SK-MEL-5 (cell line): ENCODE measurements at regions not wholly inside any gene's neighbourhood (a gene's known extent, or its start where the extent isn't known, plus 50 kb on each side); places are given as distances from the start of the nearest gene placed in this dataset.

ENCODE experiments used
- DNase-seq: peaks from one replicate; pipeline ENCODE4 v3.0.0-alpha.2; 2016; ENCODE audit warnings: low read depth, low spot score
- in situ Hi-C: cut with HindIII; loops from 2 replicates; pipeline ENCODE4 v1.10.0; 2016; ENCODE audit warnings: low sequenced_read_pairs, high pct_unique_total_duplicates, low pct_unique_long_range_greater_than_20kb

DNA sequence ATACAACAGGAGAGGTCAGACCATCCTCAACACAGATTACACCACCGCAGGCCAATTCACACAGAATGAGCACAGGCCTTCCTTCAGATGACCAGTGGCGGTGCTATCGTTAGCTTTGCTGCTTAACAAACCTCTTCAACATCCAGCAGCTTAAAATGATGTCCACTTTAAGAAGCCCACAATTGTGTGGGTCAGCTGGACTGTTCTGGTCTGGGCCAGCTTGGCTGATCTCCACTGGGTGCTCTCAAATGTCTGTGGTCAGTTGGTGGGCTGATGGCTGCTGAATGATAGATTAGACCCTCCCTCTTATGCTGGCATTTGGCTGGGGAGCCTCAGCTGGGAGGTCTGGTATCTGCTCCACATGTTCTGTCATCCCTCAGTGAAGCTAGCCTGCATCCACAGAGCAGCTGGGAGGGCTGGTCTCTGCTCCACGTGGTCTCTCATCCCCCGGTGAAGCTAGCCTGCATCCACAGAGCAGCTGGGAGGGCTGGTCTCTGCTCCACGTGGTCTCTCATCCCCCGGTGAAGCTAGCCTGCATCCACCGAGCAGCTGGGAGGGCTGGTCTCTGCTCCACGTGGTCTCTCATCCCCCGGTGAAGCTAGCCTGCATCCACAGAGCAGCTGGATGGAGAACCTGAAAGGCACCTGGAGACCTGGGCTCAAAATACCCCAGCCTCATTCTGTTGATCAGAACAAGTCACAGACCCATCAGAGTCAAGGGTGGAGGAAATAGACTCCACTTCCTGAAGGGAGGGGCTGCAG lies 203.6 kb upstream of the DIO3 start:
- no peak for DNase-seq
- in situ Hi-C loops, result no loop called here

DNA sequence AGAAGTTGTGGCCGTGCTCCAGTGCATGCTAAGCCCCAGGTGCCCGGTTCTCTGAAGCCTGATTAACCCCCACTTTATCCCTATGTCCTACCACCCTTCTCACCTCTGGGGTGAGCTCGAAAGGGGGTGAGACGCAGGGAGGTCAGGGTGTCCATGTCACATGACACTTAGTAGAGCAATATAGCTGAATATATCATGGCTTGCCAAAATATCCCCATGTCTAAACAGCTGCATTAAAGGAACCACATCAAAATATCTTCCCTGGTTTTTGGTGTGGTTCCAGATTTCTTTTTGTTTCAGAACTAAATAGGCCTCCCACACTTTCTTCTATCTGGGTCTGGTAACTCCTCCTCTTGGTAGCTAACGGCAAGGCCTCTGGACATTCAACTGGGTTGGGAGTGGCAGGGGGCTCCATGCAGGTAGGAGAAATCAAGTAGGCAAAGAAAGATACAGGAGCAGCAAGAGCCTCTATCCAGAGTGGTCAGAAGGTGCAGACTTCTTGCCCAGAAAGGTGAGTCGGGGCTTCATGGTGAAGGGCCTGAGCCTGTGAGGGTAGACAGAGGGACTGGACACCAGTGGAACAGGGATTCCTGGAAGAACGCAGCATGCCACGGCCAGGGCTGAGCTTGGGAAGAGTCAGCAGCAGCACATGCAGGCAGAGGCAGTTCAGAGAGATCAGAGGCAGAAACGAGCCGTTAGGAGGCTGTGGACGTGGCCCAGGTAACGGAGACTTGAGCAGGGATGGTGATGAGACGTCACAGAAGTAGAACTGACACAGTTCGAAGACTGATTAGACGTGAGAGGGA lies 202.8 kb upstream of the DIO3 start:
- no peak for DNase-seq
- in situ Hi-C loops, result no loop called here

DNA sequence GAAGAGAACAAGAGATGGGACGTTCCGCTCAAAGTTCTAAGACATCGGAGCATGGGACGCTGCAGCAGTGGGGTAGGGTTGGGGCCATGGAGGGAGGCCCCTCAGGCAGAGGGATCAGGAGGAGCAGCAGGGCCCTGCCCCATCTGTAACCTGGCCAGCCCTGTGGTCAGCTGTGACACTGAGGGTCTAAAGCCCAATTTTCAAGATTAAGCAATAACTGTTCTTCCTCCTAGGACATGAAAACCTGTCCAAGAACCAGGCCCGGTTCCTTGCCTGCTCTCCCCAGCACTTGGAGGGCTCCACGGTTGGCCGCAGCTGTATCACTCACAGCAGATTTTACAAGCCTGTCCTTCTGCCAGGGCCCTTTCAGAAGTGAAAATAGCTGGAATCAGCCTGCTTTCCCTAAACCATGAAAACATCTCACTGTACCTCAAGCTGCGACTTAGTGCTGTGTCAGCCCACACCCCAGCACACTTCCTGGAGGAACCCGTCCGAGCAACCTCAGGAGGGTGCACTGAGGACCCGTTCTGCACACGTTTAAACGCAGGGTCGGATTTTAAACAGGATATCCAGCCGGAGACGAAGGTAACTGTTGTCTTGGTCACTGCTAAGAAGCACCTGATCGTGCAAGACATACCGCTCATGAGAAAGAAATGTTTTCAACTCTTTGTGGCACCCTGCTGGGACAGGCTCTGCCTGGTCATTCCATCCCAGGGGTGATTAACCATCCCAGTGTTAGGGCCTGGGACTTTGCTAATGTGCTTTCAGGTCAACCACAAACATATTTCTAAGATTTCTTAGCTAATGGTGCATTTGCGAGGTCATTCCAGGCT lies 201.9 kb upstream of the DIO3 start:
- in situ Hi-C loops, result no loop called here
- no peak for DNase-seq

GRCh38 chr14:101360054-101360911 lies 201.0 kb upstream of the DIO3 start:
- DNase-seq, result no peak
- in situ Hi-C loops, result no loop called here

- in situ Hi-C loops, result no loop called here
Observed at GRCh38 chr14:101361044-101361443, 200.3 kb upstream of the DIO3 start.

GRCh38 chr14:101361451-101362433 lies 199.6 kb upstream of the DIO3 start:
- DNase-seq, result no peak
- in situ Hi-C loops, result no loop called here

More at GRCh38 chr14:101361044-101361443, 200.3 kb upstream of the DIO3 start:
- DNase-seq, result no peak

GRCh38 chr14:101362529-101363260 lies 198.6 kb upstream of the DIO3 start:
- no peak for DNase-seq
- in situ Hi-C loops, result no loop called here

DNA sequence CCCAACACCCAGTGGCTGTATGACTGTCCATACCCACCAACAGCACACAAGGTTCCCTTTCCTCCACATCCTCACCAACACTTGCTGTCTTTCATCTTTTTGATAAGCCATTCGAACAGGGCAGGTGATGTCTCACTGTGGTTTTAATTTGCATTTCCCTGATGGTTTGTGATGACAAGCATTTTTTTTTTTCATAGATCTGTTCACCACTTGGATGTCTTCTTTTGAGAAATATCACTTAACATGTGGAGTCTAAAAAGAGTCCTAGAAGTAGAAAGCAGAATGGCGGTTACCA lies 198.1 kb upstream of the DIO3 start:
- no peak for DNase-seq
- in situ Hi-C loops, result no loop called here

DNA sequence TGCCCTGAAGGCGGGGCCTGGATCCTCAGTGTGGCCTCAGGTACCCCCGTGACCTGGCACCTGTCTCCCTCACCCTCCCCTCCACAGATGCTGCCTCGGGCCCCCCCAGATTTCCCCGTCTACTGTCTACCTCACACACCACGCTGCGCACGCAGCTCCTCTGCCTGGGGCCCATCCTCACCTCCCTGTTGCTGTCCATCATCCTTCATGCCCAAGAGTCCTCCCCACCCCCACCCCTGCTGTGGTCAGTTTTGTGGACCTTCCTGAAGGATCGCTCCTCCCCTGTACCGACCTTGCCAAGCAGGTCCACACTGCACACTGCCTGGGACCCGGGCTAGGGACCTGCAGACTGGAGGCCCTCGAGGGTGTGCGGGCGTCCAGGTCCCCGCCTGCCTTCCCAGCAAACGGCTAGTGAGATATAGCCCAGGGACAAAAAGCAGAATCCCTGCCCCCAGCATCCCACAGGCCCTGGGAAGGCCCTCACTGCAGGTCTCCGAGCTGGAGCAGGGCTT lies 197.4 kb upstream of the DIO3 start:
- in situ Hi-C loops, result no loop called here

GRCh38 chr14:101364503-101365328 lies 196.6 kb upstream of the DIO3 start:
- DNase-seq, result no peak
- in situ Hi-C loops, result no loop called here

More for the DNA sequence above, 197.4 kb upstream of the DIO3 start:
- no peak for DNase-seq

- in situ Hi-C loops, result no loop called here
Observed at GRCh38 chr14:101365329-101366158, 195.8 kb upstream of the DIO3 start.

GRCh38 chr14:101367421-101368261 lies 193.7 kb upstream of the DIO3 start:
- DNase-seq, result no peak
- in situ Hi-C loops, result no loop called here

More at GRCh38 chr14:101365329-101366158, 195.8 kb upstream of the DIO3 start:
- no peak for DNase-seq

GRCh38 chr14:101368629-101369028 lies 192.7 kb upstream of the DIO3 start:
- in situ Hi-C loops, result no loop called here
- no peak for DNase-seq
